Fibroblast of mammary gland (primary cell): ENCODE measurements at regions not wholly inside any gene's neighbourhood (a gene's known extent, or its start where the extent isn't known, plus 50 kb on each side); places are given as distances from the start of the nearest gene placed in this dataset.
A peak's percentile ranks its signal among the peaks of the same experiment; 100 is the strongest.

Experiments
- DNase-seq: peaks from one replicate; pipeline ENCODE4 v3.0.0-alpha.2; 2010; ENCODE audit warnings: low read depth
- H3K4me3 ChIP-seq: 2 replicates; pipeline ENCODE4 v1.5.1; 2011; ENCODE audit warnings: low read depth, mild to moderate bottlenecking, low read length, moderate library complexity; ENCODE audit not compliant: control insufficient read depth
- TF ChIP-seq, protein P1 (sequence below): conservative IDR thresholded peaks from 2 replicates; pipeline ENCODE4 v1.5.1; 2011; ENCODE audit warnings: low read depth, low read length, inconsistent platforms; ENCODE audit not compliant: control insufficient read depth, insufficient read depth

DNA sequence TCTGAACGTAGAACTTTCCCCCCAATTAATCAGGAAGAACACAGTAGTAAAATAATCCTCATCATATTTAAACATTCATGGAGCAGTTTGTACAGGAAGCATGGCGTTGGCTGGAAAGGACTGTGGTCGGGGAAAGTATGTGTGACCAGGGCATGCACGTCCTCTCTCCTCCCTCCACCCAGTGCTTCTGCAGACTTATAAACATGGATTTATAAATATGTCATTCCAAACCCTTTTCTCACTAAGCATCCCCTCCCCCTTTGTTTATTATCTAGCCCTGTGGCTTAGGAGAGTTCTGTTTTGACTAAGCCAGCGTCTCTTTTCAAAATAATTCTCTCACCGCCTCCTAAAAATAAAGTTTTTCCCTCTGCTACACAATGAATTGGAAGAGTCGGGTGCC, 70.4 kb upstream of the DAP start:
- peak; percentile 57 for DNase-seq
- TF ChIP-seq, protein P1, sequence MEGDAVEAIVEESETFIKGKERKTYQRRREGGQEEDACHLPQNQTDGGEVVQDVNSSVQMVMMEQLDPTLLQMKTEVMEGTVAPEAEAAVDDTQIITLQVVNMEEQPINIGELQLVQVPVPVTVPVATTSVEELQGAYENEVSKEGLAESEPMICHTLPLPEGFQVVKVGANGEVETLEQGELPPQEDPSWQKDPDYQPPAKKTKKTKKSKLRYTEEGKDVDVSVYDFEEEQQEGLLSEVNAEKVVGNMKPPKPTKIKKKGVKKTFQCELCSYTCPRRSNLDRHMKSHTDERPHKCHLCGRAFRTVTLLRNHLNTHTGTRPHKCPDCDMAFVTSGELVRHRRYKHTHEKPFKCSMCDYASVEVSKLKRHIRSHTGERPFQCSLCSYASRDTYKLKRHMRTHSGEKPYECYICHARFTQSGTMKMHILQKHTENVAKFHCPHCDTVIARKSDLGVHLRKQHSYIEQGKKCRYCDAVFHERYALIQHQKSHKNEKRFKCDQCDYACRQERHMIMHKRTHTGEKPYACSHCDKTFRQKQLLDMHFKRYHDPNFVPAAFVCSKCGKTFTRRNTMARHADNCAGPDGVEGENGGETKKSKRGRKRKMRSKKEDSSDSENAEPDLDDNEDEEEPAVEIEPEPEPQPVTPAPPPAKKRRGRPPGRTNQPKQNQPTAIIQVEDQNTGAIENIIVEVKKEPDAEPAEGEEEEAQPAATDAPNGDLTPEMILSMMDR, result no peak
- no peak overlapping the region for H3K4me3 ChIP-seq

DNA sequence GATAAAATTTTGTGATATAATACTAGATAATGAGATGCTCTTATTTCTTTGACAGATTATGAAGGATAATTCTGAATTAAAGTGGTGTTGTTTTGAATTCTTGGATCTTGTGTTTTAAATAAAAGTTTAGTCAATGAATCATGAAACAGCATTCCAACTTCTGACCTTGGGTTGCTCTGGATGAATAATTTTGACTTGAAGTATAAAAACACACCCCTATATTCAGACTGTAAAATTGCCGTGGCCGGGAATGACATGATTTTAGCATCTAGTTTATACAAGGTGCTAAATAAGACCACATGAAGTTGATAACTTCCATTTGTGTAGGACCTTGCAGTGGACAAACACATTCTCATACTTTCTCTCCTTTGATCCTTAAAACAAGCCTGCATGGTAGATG, 67.2 kb upstream of the DAP start:
- peak; percentile 44 for DNase-seq
- H3K4me3 ChIP-seq, result no peak overlapping the region
- TF ChIP-seq, protein P1, result no peak

DNA sequence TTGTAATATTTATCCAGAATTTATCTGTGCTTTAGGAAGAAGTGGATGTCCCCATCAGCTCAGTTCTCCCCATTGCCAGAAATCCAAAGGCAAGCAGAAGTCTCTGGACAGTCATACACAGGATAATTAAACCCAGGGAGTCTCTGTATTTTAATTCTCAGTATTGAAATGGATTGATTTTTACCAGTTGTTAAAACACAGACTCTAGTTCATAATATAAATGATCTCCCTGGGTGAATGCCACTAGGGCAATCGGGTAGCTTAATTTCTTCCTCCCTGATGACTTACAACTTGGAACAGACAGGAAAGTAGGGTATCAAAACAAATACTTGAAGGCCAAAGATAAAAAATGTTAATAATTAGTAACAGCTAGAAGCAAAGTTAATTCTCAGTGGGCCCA, 66.5 kb upstream of the DAP start:
- no peak for DNase-seq
- H3K4me3 ChIP-seq, result no peak overlapping the region
- TF ChIP-seq, protein P1, result no peak

DNA sequence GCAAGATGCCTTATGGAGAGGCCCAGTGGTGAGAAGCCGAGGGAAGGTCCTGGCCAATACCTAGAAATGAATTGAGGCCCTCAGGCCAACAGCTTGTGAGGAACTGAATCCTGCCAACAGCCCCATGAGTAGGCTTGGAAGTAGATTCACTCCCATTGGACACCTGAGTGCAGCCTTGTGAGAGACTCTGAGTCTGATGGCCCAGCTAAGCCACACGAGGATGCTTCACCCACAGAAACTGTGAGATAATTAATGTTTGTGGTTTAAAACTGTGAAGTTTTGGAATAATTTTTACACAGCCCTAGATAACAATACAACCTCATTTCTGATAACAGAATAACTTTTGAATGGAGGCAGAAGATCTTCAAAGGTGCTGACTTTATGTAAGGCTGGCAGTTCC, 65.9 kb upstream of the DAP start:
- no peak overlapping the region for H3K4me3 ChIP-seq
- TF ChIP-seq, protein P1, result no peak
- DNase-seq, result no peak

DNA sequence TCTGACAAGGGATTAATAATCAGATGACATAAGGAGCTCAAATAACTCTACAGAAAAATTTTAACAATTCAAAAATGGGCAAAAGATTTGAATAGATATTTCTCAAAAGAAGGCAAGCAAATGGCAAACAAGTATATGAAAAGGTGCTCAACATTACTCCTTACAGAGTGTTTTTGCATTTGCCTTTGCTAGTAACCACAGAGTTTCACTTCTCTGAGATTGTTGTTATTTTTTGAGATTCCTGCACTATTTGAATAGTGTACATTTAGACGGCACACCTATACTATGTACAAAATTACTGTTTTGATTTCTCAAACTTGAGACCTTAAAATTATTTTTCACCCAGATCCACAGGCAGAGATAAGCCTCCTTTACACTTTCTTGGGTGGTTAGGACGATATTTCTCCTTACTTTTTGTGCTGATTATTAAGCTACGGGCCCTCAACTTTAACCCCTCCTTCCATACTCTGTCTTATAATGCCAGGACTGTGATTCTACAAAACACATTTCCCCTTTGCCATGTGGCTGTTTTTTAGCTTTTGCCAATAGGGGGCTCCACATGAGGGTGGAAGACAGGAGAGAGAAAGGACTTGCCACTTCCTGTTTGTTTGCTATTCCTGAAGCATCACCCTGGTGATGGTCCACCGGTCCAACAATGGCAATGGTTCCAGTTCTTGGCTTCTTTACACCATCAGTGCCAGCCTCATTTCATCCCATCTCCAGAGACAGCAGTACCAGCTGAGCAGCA, 65.0 kb upstream of the DAP start:
- no peak overlapping the region for H3K4me3 ChIP-seq
- DNase-seq, result no peak
- TF ChIP-seq, protein P1, result peak; percentile 4

DNA sequence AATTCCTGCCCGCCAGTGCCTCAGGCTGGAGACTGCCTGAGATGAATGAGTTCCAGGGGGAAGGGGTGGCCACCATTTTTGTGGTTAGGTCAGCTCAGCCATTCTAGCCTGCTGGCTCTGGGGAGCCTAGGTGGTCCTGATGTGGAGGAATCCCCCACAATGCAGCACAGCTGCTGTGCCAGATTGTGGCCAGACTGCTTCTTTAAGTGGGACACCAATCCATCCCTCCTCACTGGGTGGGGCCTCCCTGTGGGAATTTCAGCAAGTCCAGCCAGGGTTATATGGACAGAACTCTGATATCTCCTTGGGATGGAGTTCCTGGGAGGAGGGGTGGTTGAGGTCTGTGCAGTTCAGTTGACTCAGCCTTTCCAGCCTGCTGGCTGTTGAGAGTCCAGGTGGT, 51.2 kb upstream of the DAP start:
- no peak overlapping the region for H3K4me3 ChIP-seq
- no peak for DNase-seq
- TF ChIP-seq, protein P1, result no peak
